ENCODE measurements at regions not wholly inside any gene's neighbourhood (a gene's known extent, or its start where the extent isn't known, plus 50 kb on each side); places are given as distances from the start of the nearest gene placed in this dataset.

GRCh38 chr20:4299216-4299615 lies 50.1 kb upstream of the ADRA1D start:
- Histone ChIP-seq H3K36me3 (ENCODE audit: control insufficient read depth in 2 of 2, extremely low read depth in 1 of 2, insufficient read depth in 1 of 2, low read length in 1 of 2) (no peaks in the 10 kb centered on the region), H3K9me3 (no peaks in the 10 kb centered on the region), H3K4me3 (ENCODE audit: control insufficient read depth in 1 of 2, extremely low read depth in 1 of 2, low read length in 1 of 2) (no peak overlapping the region), H3K27me3 (replicated peaks in 1 of 2; ENCODE audit: control insufficient read depth in 2 of 2, extremely low read depth in 1 of 2, insufficient read depth in 2 of 2, low read length in 1 of 2) (peaks cover 0 to 22% of the 10 kb centered on the region in 2 experiments), H3K4me1 (ENCODE audit: control insufficient read depth in 1 of 2, extremely low read depth in 1 of 2, insufficient read depth in 2 of 2, low read length in 2 of 2) (no peaks in the 10 kb centered on the region), H3K27ac (ENCODE audit: low read length) (no peak overlapping the region)
- ChIA-PET POLR2A (no interaction called here), CTCF (no interaction called here)
- H3K36me3 Mint-ChIP-seq = no peaks in the 10 kb centered on the region
- H3K4me1 Mint-ChIP-seq = no peaks in the 10 kb centered on the region
- no peak for DNase-seq
- ATAC-seq (replicated peaks in 1 of 4) = no peak
- H3K9me3 Mint-ChIP-seq = no peaks in the 10 kb centered on the region
- no CpG with 5 or more reads among the region's 1 CpG for WGBS (ENCODE audit: insufficient coverage)
- H3K27me3 Mint-ChIP-seq = peaks cover 43 to 47% of the 10 kb centered on the region in 2 donors
- H3K4me3 Mint-ChIP-seq = no peak overlapping the region
- no peak overlapping the region for H3K27ac Mint-ChIP-seq

Measured in T-cell (primary cell).